ENCODE measurements at regions not wholly inside any gene's neighbourhood (a gene's known extent, or its start where the extent isn't known, plus 50 kb on each side); places are given as distances from the start of the nearest gene placed in this dataset.

- TF ChIP-seq CTCF (IDR thresholded peaks at IDR 0.05 in 8 of 11, conservative IDR thresholded peaks at IDR 0.05 in 3 of 11), result no peak
- no peak for TF ChIP-seq POLR2A (IDR thresholded peaks at IDR 0.05)
- no peak for TF ChIP-seq POLR2AphosphoS5 (IDR thresholded peaks at IDR 0.05)
These were observed 840.3 kb downstream of the TBC1D22A start for GRCh38 chr22:47602732-47603131.

Data from spleen (tissue), 7 donors.